ENCODE measurements at regions not wholly inside any gene's neighbourhood (a gene's known extent, or its start where the extent isn't known, plus 50 kb on each side); places are given as distances from the start of the nearest gene placed in this dataset.
"Not testable (repeated sequence)": the region's sequence is repeated elsewhere in the genome, so short reads cannot be mapped to it uniquely, and the experiment has no call there.

DNA sequence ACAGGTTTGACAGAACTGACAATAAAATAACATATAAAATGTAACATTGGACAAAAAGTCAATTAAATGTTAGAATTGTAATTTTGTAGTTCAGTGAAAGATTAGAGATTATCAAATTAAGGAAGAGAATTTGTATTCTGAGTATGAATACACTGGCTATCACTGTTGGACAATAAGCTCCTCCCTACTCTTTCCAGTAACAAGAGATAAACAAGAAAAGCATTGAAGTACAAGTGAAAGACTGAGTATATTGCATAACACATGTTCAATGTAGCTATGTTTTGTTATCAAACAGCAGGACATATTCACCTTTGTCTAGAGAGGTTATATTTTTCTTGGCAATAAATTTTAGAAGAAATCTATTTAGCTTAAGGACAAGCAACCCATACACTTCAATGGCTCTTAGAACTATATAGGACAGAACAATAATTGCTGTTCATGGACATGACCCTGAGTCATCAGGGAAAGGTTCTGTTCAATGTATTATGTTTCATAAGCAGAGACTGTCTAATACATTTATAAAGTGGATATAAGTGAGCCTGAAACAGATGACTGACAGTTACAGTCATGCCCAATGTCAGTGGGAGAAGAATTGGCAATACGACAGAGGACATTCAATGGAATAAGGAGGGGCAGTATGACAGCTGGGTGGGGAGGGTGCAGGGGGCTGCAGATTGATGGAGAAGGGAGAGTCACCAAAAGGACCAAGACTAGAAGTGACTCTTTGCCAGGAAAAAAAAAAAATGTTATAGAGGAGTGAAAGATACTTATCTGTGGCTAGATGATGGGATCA is 520.4 kb downstream of the FRK start:
- Histone ChIP-seq H3K9me3 (ENCODE audit: insufficient read depth, low read length) (peaks cover 3% of the 10 kb centered on the region; the same call in 1 of the 2 replicates), H3K9ac (ENCODE audit: insufficient read length, low read depth) (no peak overlapping the region), H3K4me3 (ENCODE audit: insufficient read length, low read depth) (no peak overlapping the region), H3K27me3 (ENCODE audit: insufficient read depth, insufficient read length) (no peaks in the 10 kb centered on the region), H3K4me1 (ENCODE audit: insufficient read depth, insufficient read length) (no peaks in the 10 kb centered on the region), H3K36me3 (ENCODE audit: insufficient read depth, insufficient read length, low read length) (no peaks in the 10 kb centered on the region)
- DNase-seq (ENCODE audit: low read depth, low spot score): no peak
- TF ChIP-seq ZNF274 (IDR thresholded peaks at IDR 0.05; ENCODE audit: low read depth, low read length) (no peak), SUZ12 (IDR thresholded peaks at IDR 0.05; ENCODE audit: extremely low read depth, insufficient read depth, insufficient read length) (no peak), YY1 (IDR thresholded peaks at IDR 0.05; ENCODE audit: insufficient read depth, insufficient read length) (no peak)

- Histone ChIP-seq H3K4me3 (ENCODE audit: insufficient read length, low read depth) (no peak overlapping the region), H3K27me3 (ENCODE audit: insufficient read depth, insufficient read length) (no peaks in the 10 kb centered on the region), H3K9ac (ENCODE audit: insufficient read length, low read depth) (no peak overlapping the region), H3K4me1 (ENCODE audit: insufficient read depth, insufficient read length) (no peaks in the 10 kb centered on the region), H3K36me3 (ENCODE audit: insufficient read depth, insufficient read length, low read length) (no peaks in the 10 kb centered on the region), H3K9me3 (ENCODE audit: insufficient read depth, low read length) (no peaks in the 10 kb centered on the region)
- DNase-seq (ENCODE audit: low read depth, low spot score): no peak
- no peak for TF ChIP-seq ZNF274 (IDR thresholded peaks at IDR 0.05; ENCODE audit: low read depth, low read length)
- TF ChIP-seq SUZ12 (IDR thresholded peaks at IDR 0.05; ENCODE audit: extremely low read depth, insufficient read depth, insufficient read length): no peak
- TF ChIP-seq YY1 (IDR thresholded peaks at IDR 0.05; ENCODE audit: insufficient read depth, insufficient read length): no peak
Measured at GRCh38 chr6:115539531-115539930, 521.2 kb downstream of the FRK start.

GRCh38 chr6:115524821-115525220 is 535.9 kb downstream of the FRK start:
- H3K9ac ChIP-seq (ENCODE audit: insufficient read length, low read depth): no peak overlapping the region
- no peak for DNase-seq (ENCODE audit: low read depth, low spot score)
- no peaks in the 10 kb centered on the region for H3K27me3 ChIP-seq (ENCODE audit: insufficient read depth, insufficient read length)
- no peaks in the 10 kb centered on the region for H3K9me3 ChIP-seq (ENCODE audit: insufficient read depth, low read length)
- no peaks in the 10 kb centered on the region for H3K4me1 ChIP-seq (ENCODE audit: insufficient read depth, insufficient read length)
- TF ChIP-seq SUZ12 (IDR thresholded peaks at IDR 0.05; ENCODE audit: extremely low read depth, insufficient read depth, insufficient read length): no peak
- TF ChIP-seq YY1 (IDR thresholded peaks at IDR 0.05; ENCODE audit: insufficient read depth, insufficient read length): no peak
- TF ChIP-seq ZNF274 (IDR thresholded peaks at IDR 0.05; ENCODE audit: low read depth, low read length): no peak
- H3K4me3 ChIP-seq (ENCODE audit: insufficient read length, low read depth): no peak overlapping the region
- H3K36me3 ChIP-seq (ENCODE audit: insufficient read depth, insufficient read length, low read length): no peaks in the 10 kb centered on the region

DNA sequence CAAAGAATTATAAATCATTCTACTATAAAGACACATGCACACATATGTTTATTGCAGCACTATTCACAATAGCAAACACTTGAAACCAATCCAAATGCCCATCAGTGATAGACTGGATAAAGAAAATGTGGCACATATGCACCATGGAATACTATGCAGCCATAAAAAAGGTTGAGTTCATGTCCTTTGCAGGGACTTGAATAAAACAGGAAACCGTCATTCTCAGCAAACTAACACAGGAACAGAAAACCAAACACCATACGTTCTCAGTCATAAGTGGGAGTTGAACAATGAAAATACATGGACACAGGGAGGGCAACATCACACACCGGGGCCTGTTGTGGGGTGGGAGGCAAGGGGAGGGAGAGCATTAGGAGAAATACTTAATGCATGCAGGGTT is 538.9 kb downstream of the FRK start:
- not testable (repeated sequence) for H3K36me3 ChIP-seq (ENCODE audit: insufficient read depth, insufficient read length, low read length); H3K9ac ChIP-seq (ENCODE audit: insufficient read length, low read depth); H3K9me3 ChIP-seq (ENCODE audit: insufficient read depth, low read length); H3K4me3 ChIP-seq (ENCODE audit: insufficient read length, low read depth); H3K4me1 ChIP-seq (ENCODE audit: insufficient read depth, insufficient read length); H3K27me3 ChIP-seq (ENCODE audit: insufficient read depth, insufficient read length); DNase-seq (ENCODE audit: low read depth, low spot score)

DNA sequence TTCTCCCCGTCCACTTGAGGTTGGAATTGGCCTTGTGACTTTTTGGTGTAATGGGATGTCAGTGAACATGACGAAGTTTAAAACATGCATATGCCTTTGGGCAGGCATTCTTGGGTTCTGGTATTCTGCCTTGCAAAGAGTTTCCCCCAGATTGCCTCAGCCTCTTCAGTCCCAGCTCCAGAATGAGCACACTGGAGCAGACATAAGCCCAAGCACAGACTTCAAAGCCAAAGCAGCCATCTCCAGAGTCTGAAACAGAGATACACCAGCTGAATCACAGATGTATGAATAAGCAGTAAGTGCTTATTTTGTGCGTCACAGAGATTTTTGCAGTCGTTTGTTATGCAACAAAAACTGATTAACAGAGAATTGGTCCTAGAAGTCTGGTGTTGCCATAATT is 546.0 kb downstream of the FRK start:
- DNase-seq (ENCODE audit: low read depth, low spot score): no peak
- Histone ChIP-seq H3K4me1 (ENCODE audit: insufficient read depth, insufficient read length) (no peaks in the 10 kb centered on the region), H3K4me3 (ENCODE audit: insufficient read length, low read depth) (no peak overlapping the region), H3K9ac (ENCODE audit: insufficient read length, low read depth) (no peak overlapping the region), H3K27me3 (ENCODE audit: insufficient read depth, insufficient read length) (no peaks in the 10 kb centered on the region), H3K9me3 (ENCODE audit: insufficient read depth, low read length) (no peaks in the 10 kb centered on the region), H3K36me3 (ENCODE audit: insufficient read depth, insufficient read length, low read length) (no peaks in the 10 kb centered on the region)
- TF ChIP-seq SUZ12 (IDR thresholded peaks at IDR 0.05; ENCODE audit: extremely low read depth, insufficient read depth, insufficient read length): no peak
- no peak for TF ChIP-seq YY1 (IDR thresholded peaks at IDR 0.05; ENCODE audit: insufficient read depth, insufficient read length)
- TF ChIP-seq ZNF274 (IDR thresholded peaks at IDR 0.05; ENCODE audit: low read depth, low read length): no peak

GRCh38 chr6:115512923-115513322 is 547.8 kb downstream of the FRK start:
- DNase-seq (ENCODE audit: low read depth, low spot score): no peak
- H3K9ac ChIP-seq (ENCODE audit: insufficient read length, low read depth): no peak overlapping the region
- no peak overlapping the region for H3K4me3 ChIP-seq (ENCODE audit: insufficient read length, low read depth)
- H3K9me3 ChIP-seq (ENCODE audit: insufficient read depth, low read length): no peaks in the 10 kb centered on the region
- TF ChIP-seq ZNF274 (IDR thresholded peaks at IDR 0.05; ENCODE audit: low read depth, low read length) (no peak), SUZ12 (IDR thresholded peaks at IDR 0.05; ENCODE audit: extremely low read depth, insufficient read depth, insufficient read length) (no peak)
- H3K27me3 ChIP-seq (ENCODE audit: insufficient read depth, insufficient read length): no peaks in the 10 kb centered on the region
- no peaks in the 10 kb centered on the region for H3K36me3 ChIP-seq (ENCODE audit: insufficient read depth, insufficient read length, low read length)
- no peaks in the 10 kb centered on the region for H3K4me1 ChIP-seq (ENCODE audit: insufficient read depth, insufficient read length)

DNA sequence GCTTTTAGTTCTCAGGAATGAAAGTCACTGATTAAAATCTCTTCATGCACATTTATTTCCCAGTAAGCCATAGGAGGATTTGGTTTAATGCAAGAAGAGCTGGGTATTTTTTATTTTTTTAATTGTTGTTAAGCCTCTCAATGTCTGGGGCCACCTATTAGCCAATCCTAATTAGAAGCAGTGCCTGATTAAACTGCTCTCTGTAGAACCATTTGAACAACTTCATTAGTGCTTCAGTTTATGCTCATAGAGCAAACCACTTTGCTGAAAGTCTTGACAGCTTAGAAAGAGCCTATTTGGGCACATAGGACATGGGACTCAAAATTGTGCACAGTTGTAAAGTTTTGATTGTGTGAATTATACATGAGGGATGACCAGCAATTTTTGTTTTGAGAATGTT is 548.9 kb downstream of the FRK start:
- TF ChIP-seq YY1 (IDR thresholded peaks at IDR 0.05; ENCODE audit: insufficient read depth, insufficient read length): no peak
- DNase-seq (ENCODE audit: low read depth, low spot score): no peak
- no peaks in the 10 kb centered on the region for H3K36me3 ChIP-seq (ENCODE audit: insufficient read depth, insufficient read length, low read length)
- no peaks in the 10 kb centered on the region for H3K4me1 ChIP-seq (ENCODE audit: insufficient read depth, insufficient read length)
- H3K4me3 ChIP-seq (ENCODE audit: insufficient read length, low read depth): no peak overlapping the region
- H3K9ac ChIP-seq (ENCODE audit: insufficient read length, low read depth): no peak overlapping the region
- no peaks in the 10 kb centered on the region for H3K9me3 ChIP-seq (ENCODE audit: insufficient read depth, low read length)
- no peaks in the 10 kb centered on the region for H3K27me3 ChIP-seq (ENCODE audit: insufficient read depth, insufficient read length)

GRCh38 chr6:115502432-115502831 is 558.3 kb downstream of the FRK start:
- not testable (repeated sequence) for H3K36me3 ChIP-seq (ENCODE audit: insufficient read depth, insufficient read length, low read length); H3K9me3 ChIP-seq (ENCODE audit: insufficient read depth, low read length); H3K4me1 ChIP-seq (ENCODE audit: insufficient read depth, insufficient read length); H3K4me3 ChIP-seq (ENCODE audit: insufficient read length, low read depth); H3K9ac ChIP-seq (ENCODE audit: insufficient read length, low read depth); H3K27me3 ChIP-seq (ENCODE audit: insufficient read depth, insufficient read length); DNase-seq (ENCODE audit: low read depth, low spot score)
